PC-9 (cell line): ENCODE measurements at regions not wholly inside any gene's neighbourhood (a gene's known extent, or its start where the extent isn't known, plus 50 kb on each side); places are given as distances from the start of the nearest gene placed in this dataset.

Experiments used
- BruUV-seq: library from RNA; stranded (reverse); fragments of 400-500 nt; replicated peaks from 2 replicates; lab custom pipeline; 2021; lab: Mats Ljungman, UMichigan
- CTCF ChIA-PET: fragments of 300-600 bp; sonication (Branson Sonifier 250); formaldehyde crosslinking; loops from one replicate; lab custom pipeline; 2022; ENCODE audit warnings: antibody characterized with exemption; lab: Charles Lee
- POLR2A ChIA-PET: fragments of 300-600 bp; sonication (Branson Sonifier 250); formaldehyde crosslinking; loops from one replicate; lab custom pipeline; 2022; ENCODE audit warnings: antibody characterized with exemption; ENCODE audit not compliant: unreplicated experiment; lab: Charles Lee
- DNase-seq, 2 experiments: peaks; one replicate each; pipeline versions ENCODE4 v3.0.0 to v3.0.0-alpha.2; 2015 to 2022; ENCODE audit warnings: mixed read lengths in 1 of 2
- H2AFZ ChIP-seq: fragments of 200-600 bp; sonication (generic); 2 replicates; pipeline ENCODE4 v1.8.1; 2017; ENCODE audit warnings: antibody characterized with exemption
- H3F3A ChIP-seq: fragments of 200-600 bp; sonication (generic); 2 replicates; pipeline ENCODE4 v1.8.1; 2017; ENCODE audit warnings: antibody characterized with exemption, mild to moderate bottlenecking, low read depth; ENCODE audit not compliant: insufficient read depth
- H3K27ac ChIP-seq: fragments of 200-600 bp; sonication (generic); 2 replicates; pipeline ENCODE4 v1.6.1; 2016; ENCODE audit warnings: mixed run types
- H3K27me3 ChIP-seq: fragments of 200-600 bp; sonication (generic); 2 replicates; pipeline ENCODE4 v1.6.1; 2016; ENCODE audit warnings: low read depth, mixed run types; ENCODE audit not compliant: insufficient read depth
- H3K36me3 ChIP-seq: fragments of 200-600 bp; sonication (generic); 2 replicates; pipeline ENCODE4 v1.6.1; 2016; ENCODE audit warnings: low read depth, mixed run types
- H3K4me1 ChIP-seq: fragments of 200-600 bp; sonication (generic); replicated peaks from 2 replicates; pipeline ENCODE4 v1.6.1; 2016; ENCODE audit warnings: mixed run types; ENCODE audit not compliant: insufficient read depth
- H3K4me2 ChIP-seq: fragments of 200-600 bp; sonication (generic); 2 replicates; pipeline ENCODE4 v1.6.1; 2017; ENCODE audit warnings: mixed run types
- H3K4me3 ChIP-seq: fragments of 200-600 bp; sonication (generic); 2 replicates; pipeline ENCODE4 v1.6.1; 2016; ENCODE audit warnings: mixed run types
- H3K79me2 ChIP-seq: fragments of 200-600 bp; sonication (generic); 2 replicates; pipeline ENCODE4 v1.6.1; 2017; ENCODE audit warnings: low read depth, mixed run types
- H3K9me2 ChIP-seq: fragments of 200-600 bp; sonication (generic); 2 replicates; pipeline ENCODE4 v1.8.1; 2017; ENCODE audit warnings: mild to moderate bottlenecking; ENCODE audit not compliant: insufficient read depth
- H3K9me3 ChIP-seq: fragments of 200-600 bp; sonication (generic); 2 replicates; pipeline ENCODE4 v1.8.1; 2016; ENCODE audit warnings: low read depth; ENCODE audit not compliant: insufficient read depth
- H4K20me1 ChIP-seq: fragments of 200-600 bp; sonication (generic); 2 replicates; pipeline ENCODE4 v1.8.1; 2017; ENCODE audit not compliant: insufficient read depth
- EZH2 ChIP-seq: fragments of 200-600 bp; sonication (generic); IDR thresholded peaks from 2 replicates; pipeline ENCODE4 v1.8.0; 2017; ENCODE audit warnings: antibody characterized with exemption, low read depth
- intact Hi-C: fragments of 100-400 bp; cut with micrococcal nuclease; formaldehyde crosslinking; loops from one replicate; pipeline ENCODE4 v1.10.0; 2022; ENCODE audit not compliant: unreplicated experiment
- TF ChIP-seq, protein P1 (sequence below): fragments of 200-600 bp; sonication (generic); conservative IDR thresholded peaks from 2 replicates; pipeline ENCODE4 v1.6.1; 2017; ENCODE audit warnings: mixed run types, antibody characterized with exemption, mild to moderate bottlenecking, moderate library complexity

- CTCF ChIA-PET: no interaction called here
These were observed 884.0 kb upstream of the INTU start for GRCh38 chr4:126748736-126749135.

DNA sequence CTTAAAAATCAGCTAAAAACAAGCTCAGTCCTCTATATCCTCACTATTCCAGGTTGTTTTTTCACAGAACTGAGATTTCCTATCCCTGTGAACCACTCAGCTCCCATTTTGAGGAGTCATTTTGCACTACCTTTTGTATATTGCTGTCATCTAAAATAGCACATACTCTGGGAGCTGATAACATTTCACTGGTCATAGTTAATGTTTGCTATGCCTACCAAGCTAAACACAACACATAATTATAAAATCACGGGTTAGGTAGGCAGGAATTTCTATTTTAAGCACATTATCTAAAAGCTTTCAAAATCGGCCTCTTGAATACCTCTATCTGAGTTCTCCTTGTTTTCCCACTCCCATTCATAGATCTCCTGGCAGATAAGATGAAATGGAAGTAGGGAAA is 882.0 kb upstream of the INTU start:
- no peaks in the 10 kb centered on the region for H3K4me1 ChIP-seq
- intact Hi-C loops: no loop called here
- TF ChIP-seq EZH2: no peak
- TF ChIP-seq, protein P1, sequence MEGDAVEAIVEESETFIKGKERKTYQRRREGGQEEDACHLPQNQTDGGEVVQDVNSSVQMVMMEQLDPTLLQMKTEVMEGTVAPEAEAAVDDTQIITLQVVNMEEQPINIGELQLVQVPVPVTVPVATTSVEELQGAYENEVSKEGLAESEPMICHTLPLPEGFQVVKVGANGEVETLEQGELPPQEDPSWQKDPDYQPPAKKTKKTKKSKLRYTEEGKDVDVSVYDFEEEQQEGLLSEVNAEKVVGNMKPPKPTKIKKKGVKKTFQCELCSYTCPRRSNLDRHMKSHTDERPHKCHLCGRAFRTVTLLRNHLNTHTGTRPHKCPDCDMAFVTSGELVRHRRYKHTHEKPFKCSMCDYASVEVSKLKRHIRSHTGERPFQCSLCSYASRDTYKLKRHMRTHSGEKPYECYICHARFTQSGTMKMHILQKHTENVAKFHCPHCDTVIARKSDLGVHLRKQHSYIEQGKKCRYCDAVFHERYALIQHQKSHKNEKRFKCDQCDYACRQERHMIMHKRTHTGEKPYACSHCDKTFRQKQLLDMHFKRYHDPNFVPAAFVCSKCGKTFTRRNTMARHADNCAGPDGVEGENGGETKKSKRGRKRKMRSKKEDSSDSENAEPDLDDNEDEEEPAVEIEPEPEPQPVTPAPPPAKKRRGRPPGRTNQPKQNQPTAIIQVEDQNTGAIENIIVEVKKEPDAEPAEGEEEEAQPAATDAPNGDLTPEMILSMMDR: no peak
- H3F3A ChIP-seq: no peaks in the 10 kb centered on the region
- H3K9me2 ChIP-seq: no peaks in the 10 kb centered on the region
- H3K4me2 ChIP-seq: no peak overlapping the region
- no peaks in the 10 kb centered on the region for H4K20me1 ChIP-seq
- H3K79me2 ChIP-seq: no peaks in the 10 kb centered on the region
- ChIA-PET CTCF (no interaction called here), POLR2A (no interaction called here)
- peaks cover 5% of the 10 kb centered on the region; the same call in 1 of the 2 replicates for H3K9me3 ChIP-seq
- H3K4me3 ChIP-seq: no peak overlapping the region
- H3K36me3 ChIP-seq: no peaks in the 10 kb centered on the region
- H3K27ac ChIP-seq: no peak overlapping the region
- 0 out of 2 replicates have a peak overlapping the region, but pooled peaks have one; percentile 3 for H2AFZ ChIP-seq
- H3K27me3 ChIP-seq: no peaks in the 10 kb centered on the region
- no TSS peak for BruUV-seq
- no peak for DNase-seq

More at GRCh38 chr4:126748736-126749135, 884.0 kb upstream of the INTU start:
- no peaks in the 10 kb centered on the region for H3K36me3 ChIP-seq
- H3K4me1 ChIP-seq: no peaks in the 10 kb centered on the region
- BruUV-seq: no TSS peak
- H3K4me2 ChIP-seq: no peak overlapping the region
- no peaks in the 10 kb centered on the region for H3K9me2 ChIP-seq
- intact Hi-C loops: no loop called here
- H3K4me3 ChIP-seq: no peak overlapping the region
- H3K27me3 ChIP-seq: no peaks in the 10 kb centered on the region
- H3F3A ChIP-seq: no peaks in the 10 kb centered on the region
- no peak overlapping the region for H2AFZ ChIP-seq
- POLR2A ChIA-PET: no interaction called here
- peaks cover 5% of the 10 kb centered on the region; the same call in 1 of the 2 replicates for H3K9me3 ChIP-seq
- no peak overlapping the region for H3K27ac ChIP-seq
- H3K79me2 ChIP-seq: no peaks in the 10 kb centered on the region
- no peak for TF ChIP-seq EZH2
- TF ChIP-seq, protein P1: no peak
- no peak for DNase-seq
- H4K20me1 ChIP-seq: no peaks in the 10 kb centered on the region

- no TSS peak for BruUV-seq
- Histone ChIP-seq H2AFZ (no peak overlapping the region), H3K9me3 (no peaks in the 10 kb centered on the region), H3K9me2 (no peaks in the 10 kb centered on the region), H3K36me3 (no peaks in the 10 kb centered on the region), H3K27me3 (no peaks in the 10 kb centered on the region), H3K79me2 (no peaks in the 10 kb centered on the region), H3F3A (no peaks in the 10 kb centered on the region), H3K27ac (no peak overlapping the region), H3K4me3 (no peak overlapping the region), H4K20me1 (no peaks in the 10 kb centered on the region), H3K4me1 (no peaks in the 10 kb centered on the region), H3K4me2 (no peak overlapping the region)
- TF ChIP-seq, protein P1: no peak
- TF ChIP-seq EZH2: no peak
- intact Hi-C loops: no loop called here
- ChIA-PET CTCF (no interaction called here), POLR2A (interaction anchor here (0.6 kb wide), 1 partner anchor 152 kb away, joined by 3 read pairs; no protein-coding TSS in a partner anchor)
- no peak for DNase-seq
These were observed 880.6 kb upstream of the INTU start for GRCh38 chr4:126752126-126752525.
